ENCODE measurements at regions not wholly inside any gene's neighbourhood (a gene's known extent, or its start where the extent isn't known, plus 50 kb on each side); places are given as distances from the start of the nearest gene placed in this dataset.

DNA sequence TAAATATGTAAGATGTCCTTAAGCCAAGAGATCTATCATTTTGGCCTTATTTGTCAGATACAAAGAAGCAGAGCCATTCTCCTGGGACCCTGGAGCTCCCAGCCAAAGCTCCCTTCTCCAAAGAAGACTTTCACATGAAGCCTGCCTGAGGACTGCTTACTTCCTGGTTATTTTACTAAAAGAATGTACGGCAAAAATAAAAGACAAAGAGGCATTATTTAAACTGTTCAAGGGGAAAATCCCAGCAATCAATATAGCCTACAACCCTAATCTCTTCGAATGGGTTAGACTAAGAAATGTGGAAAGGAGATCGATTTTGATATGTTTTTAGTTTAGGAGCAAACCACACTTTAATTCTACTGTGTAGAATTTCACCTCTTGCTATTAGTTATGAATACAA is 237.9 kb upstream of the CTBP2 start:
- no peak for DNase-seq (ENCODE audit: low spot score)

- DNase-seq (ENCODE audit: low spot score), result no peak
Observed at GRCh38 chr10:125397608-125398007, 237.2 kb upstream of the CTBP2 start.

GRCh38 chr10:125396676-125397075 is 236.3 kb upstream of the CTBP2 start:
- no peak for DNase-seq (ENCODE audit: low spot score)

DNA sequence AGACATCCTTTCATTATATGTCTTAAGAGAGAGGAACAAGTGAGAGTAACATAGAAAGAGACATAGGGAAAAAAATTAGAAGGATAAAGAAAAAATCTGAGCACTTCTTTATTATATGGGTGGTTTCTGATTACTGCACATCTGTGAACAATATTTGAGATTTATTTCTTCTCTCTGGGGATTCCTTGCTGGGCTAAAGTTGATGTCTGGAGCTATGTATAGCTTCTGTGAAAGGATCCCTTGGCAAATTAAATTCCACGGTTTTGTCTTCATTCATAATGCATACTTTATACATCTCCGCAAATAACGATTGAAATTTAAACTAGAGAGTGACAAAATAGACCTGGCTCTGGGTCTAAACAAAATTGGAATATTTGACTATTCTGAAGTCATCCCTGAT is 232.2 kb upstream of the CTBP2 start:
- DNase-seq (ENCODE audit: low spot score), result no peak

DNA sequence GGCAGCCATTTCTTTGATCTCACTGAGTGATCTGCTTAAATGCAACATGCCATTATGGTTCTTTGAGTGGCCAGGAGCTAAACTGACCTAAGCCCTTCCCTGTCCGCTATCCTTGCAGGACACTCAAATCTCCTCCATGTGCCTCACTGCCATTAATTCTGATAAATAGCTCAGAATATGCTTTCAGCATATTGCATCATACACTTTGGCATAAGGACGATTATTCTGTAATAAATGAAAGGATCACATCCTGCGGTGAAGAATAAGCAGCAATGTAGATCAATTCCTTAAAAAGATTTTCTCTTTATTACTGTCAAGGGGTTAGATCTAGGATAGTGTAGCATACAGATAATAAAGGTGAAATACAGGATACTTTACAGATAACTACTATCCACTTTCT is 231.8 kb upstream of the CTBP2 start:
- DNase-seq (ENCODE audit: low spot score), result no peak

DNA sequence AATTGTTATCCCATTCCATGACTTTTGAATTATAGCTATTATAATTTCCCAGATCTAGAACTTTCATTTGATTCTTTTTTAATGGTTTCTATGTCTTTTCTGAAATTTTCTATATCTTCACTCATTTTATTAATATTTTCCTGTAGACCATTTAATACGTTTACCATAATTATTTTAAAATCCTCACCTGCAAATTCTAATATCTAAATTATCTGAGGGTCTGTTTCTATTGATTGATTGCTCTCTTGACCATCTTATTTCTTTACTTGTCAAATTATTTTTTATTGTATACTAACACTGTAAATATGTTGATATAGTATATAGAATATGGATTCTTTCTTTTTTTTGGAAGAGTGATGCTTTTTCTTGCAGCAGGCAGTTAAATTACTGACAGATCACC is 229.3 kb upstream of the CTBP2 start:
- no peak for DNase-seq (ENCODE audit: low spot score)

DNA sequence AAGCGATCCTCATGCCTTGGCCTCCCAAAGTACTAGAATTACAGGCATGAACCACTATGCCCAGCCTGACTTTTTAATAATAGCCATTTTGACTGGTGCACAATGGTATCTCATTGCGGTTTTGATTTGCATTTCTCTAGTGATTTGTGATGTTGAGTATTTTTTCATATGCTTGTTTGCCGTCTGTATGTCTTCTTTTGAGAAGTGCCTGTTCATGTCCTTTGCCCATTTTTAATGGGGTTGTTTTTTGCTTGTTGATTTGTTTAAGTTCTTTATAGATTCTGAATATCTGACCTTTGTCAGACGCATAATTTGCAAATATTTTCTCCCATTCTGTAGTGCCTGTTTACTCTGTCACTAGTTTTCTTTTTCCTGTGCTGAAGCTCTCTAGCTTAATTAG is 219.2 kb upstream of the CTBP2 start:
- DNase-seq (ENCODE audit: low spot score), result no peak

- DNase-seq (ENCODE audit: low spot score), result no peak
Observed at GRCh38 chr10:125377368-125377767, 217.0 kb upstream of the CTBP2 start.

- DNase-seq (ENCODE audit: low spot score), result no peak
Observed at GRCh38 chr10:125375210-125375609, 214.8 kb upstream of the CTBP2 start.

DNA sequence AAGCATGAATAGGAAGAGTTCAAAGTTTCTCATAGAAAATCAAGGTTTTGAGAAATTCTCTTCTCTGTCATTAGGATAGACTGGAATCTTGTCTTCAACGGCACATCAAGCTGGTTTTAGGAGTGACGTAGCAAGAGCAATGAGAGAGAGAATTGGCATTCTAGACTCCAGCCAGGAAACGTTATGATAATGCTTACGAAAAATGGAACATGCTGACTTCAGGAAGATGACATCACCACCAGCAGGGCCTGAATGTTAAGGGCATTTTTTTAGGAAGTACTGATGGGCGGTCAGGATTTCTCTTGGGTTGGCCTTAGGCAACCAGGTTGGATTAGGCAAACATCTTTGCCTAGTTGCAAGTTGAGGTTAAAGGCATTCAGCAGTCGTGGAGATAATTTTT is 213.2 kb upstream of the CTBP2 start:
- DNase-seq (ENCODE audit: low spot score), result no peak

- DNase-seq (ENCODE audit: low spot score), result no peak
Observed at GRCh38 chr10:125370578-125370977, 210.2 kb upstream of the CTBP2 start.

GRCh38 chr10:125369382-125370326 is 209.3 kb upstream of the CTBP2 start:
- DNase-seq (ENCODE audit: low spot score), result no peak

- DNase-seq (ENCODE audit: low spot score), result no peak
Observed at GRCh38 chr10:125368146-125368545, 207.8 kb upstream of the CTBP2 start.

DNA sequence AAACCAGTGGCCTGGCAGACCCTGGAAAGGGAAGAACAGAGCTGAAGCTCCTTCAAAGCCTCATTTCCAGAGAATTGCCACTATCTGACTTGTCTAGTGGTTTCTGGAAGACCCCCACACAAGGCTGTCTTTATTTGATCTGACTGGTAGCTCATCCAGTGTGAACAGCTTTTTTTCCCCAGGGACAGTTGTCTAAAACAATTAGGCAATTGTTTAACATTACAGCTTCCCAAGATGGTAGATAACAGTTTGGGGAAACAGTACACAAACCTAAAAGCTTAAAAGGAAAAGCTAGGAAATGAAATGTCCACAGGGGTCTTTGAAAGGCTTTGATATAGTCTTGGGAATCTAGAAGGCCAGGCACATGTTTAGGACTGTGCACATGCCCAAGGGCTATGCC is 203.4 kb upstream of the CTBP2 start:
- no peak for DNase-seq (ENCODE audit: low spot score)

DNA sequence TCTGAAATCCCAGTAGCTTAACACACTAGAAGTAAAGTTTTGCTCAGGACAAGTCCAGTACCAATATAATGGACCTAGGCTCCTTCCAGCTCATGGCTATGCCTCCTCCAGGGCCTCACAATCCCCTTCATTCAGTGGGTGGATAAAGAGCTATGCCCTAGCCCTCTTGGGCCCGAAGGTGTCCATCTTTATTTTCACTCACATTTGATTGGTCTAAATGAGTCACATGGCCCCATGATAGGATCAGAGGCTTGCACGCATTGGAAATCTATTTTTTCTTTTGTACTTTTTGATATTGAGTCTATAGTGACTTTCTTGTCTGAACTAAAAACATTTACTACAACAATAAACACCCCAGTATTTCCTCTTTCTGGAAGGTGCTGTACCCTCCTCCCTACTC is 202.6 kb upstream of the CTBP2 start:
- no peak for DNase-seq (ENCODE audit: low spot score)

DNA sequence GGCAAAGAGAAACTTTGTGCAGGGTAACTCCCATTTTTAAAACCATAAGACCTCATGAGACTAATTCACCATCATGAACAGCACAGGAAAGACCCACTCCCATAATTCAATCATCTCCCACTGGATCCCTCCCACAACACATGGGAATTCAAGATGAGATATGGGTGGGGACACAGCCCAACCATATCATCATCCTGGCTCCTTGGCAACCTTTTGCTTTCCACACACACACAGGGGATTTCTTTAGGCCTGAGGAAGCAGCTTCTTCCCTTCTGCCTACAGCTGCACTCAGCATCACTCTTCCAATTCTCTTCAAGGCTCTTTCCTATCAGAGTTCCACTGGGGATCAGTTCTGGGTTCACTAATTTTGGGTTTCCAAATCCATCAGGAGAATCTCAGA is 199.0 kb upstream of the CTBP2 start:
- DNase-seq (ENCODE audit: low spot score), result no peak

DNA sequence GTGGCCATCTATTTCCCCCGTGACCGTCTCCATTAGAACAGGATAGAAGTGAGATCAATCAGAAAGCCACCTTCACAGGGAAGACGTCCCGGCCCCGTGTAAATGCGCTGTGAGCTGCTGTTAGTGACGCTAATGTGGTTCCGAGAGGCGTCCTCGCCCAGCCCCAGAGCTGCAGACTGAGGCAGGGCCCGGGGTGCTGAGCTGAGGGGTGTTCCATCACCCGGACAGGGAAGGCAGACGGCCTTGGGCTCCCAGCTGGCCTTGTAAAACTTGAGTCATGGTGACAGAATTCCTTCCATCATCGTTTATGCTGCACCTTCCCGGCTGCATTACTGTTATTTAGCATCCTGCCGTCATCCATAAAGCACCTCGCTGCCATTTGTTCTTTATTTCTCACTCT is 195.3 kb upstream of the CTBP2 start:
- DNase-seq (ENCODE audit: low spot score), result no peak

DNA sequence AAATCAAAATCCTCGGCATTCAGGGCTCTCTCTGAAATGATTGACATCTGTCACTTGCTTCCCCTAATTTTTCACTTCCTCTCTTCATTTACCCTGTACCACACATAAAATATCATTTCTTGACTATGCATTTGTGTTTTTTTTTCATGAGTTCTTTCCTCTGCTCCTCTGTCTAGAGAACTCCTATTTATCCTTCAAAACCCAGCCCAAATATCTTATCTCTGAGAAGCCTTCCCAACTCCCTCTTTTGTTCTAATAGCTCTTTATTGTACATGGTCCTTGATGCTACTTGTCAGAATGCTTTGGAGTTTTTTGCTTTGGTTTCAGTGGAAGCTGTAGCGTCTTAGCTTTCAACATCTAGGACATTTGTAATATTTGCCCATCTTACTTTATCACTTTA is 190.2 kb upstream of the CTBP2 start:
- DNase-seq (ENCODE audit: low spot score), result no peak

DNA sequence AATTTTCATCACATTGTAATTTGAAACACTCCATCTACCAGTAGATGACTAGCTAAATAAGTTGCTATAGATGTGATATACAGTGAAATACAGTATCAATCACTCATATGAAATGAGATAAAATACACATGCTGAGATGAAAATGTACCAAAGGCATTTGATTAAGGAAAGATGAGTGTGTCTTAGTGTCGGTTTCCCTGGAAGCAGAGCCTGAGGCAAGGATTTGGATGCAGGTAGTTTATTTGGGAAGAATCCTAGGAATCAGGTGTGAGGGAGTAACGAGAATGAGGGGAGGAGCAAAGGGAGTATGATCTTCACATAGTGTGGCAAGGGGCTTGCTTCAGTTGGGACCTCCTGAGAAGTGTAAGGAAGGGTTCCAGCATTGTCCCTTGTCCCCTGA is 188.2 kb upstream of the CTBP2 start:
- no peak for DNase-seq (ENCODE audit: low spot score)

DNA sequence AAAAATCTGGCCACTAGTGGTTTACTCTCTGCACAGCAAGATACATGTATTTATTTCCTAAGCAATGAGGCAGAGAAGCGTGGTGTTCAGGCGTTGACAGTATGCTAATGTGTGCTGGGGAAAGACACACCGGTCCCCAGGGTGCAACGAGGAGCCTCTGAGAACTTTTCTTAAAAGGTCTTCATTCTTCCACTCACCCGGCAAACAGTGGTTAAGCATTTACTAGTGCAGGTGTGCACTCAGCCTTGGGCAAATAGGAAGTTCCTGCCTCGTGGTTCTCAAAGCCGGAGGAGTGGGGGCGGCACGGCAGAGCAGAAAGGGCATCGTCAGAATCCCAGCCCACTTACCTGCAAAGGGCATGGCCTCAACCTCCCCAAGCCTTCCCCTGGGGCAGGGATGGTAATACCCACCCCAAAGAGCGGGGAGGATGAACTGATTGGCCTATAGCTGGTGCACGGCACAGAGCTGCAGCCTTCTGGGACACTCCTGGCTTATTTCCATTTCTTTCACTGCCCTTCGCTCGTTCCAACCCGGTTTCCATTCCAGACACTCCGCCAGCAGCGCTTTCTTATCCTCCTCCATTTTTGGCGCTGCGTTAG is 184.3 kb upstream of the CTBP2 start:
- no peak for DNase-seq (ENCODE audit: low spot score)

DNA sequence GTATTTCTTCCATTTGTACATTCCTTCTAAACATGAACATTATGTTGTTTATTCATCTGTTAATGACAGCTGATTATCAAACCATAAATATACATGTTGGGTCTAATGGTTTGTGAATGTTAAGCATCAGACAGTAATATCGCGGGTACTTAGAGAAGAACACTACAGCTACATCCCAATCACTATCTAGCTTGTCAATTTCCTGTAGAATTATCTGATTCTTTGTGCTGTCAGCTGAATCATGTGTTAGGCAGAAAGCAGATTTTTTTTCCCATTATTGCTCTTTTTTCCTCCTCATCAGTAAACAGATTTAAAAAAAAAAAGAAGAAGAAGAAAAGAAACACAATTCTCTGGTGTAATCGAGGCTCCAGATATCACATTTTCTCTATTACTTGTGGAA is 183.6 kb upstream of the CTBP2 start:
- DNase-seq (ENCODE audit: low spot score), result no peak

DNA sequence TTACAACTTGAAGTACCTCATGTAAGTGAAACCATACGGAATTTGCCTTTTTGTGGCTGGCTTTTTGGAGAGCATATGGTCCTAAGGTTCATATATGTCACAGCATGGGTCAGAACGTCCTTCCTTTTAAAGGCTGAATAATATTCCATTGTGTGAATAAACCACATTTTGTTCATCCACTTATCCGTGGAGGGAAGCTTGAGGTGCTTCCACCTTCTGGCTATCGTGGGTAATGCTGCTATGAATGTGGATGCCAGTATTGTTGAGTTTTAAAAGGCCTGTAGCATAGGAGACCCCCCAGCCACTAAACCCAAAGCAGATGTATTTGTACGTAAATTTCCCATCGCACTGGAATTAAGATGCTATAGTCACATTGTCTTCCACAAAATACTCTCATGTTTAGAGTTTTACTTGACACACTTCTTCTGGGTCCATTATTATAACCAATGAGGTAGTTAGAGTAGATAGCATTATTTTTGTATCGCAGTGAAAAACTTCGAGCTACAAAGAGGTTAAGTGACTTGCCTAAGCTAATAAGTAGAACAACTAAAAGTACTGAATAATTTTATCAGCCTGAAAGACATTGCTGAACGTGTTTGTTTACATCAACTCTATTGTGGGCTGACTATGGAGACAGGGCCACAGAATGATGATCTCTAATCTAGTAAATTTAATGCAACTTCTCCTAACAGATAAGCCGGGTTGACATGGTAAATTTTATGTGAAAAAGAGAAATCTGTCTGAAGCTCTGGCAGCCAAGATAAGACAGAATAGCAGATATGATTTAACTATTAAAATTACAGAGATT is 183.0 kb upstream of the CTBP2 start:
- DNase-seq (ENCODE audit: low spot score), result no peak

GRCh38 chr10:125341611-125342010 is 181.2 kb upstream of the CTBP2 start:
- no peak for DNase-seq (ENCODE audit: low spot score)
